GM10248 (cell line): ENCODE measurements at regions not wholly inside any gene's neighbourhood (a gene's known extent, or its start where the extent isn't known, plus 50 kb on each side); places are given as distances from the start of the nearest gene placed in this dataset.

Experiments
- CTCF ChIA-PET: fragments of 300-600 bp; sonication (Branson Sonifier 250); formaldehyde crosslinking; extraction: SDS; loops from one replicate; lab custom pipeline; 2021; ENCODE audit warnings: antibody characterized with exemption; lab: Yijun Ruan, JAX
- POLR2A ChIA-PET: fragments of 350-650 bp; sonication (Branson Sonifier 250); formaldehyde crosslinking; extraction: SDS; loops from one replicate; lab custom pipeline; 2020; ENCODE audit warnings: antibody characterized with exemption; lab: Yijun Ruan, JAX
- DNase-seq: peaks from one replicate; pipeline ENCODE4 v3.0.0; 2012; ENCODE audit errors: extremely low spot score
- CTCF ChIP-seq: IDR thresholded peaks from 2 replicates; pipeline ENCODE4 v1.5.1; 2012; ENCODE audit warnings: mild to moderate bottlenecking, low read depth; ENCODE audit errors: extremely low read depth, missing control alignments, control extremely low read depth

GRCh38 chr1:4164965-4165364 lies 264.9 kb upstream of the C1orf174 start:
- TF ChIP-seq CTCF: no peak
- ChIA-PET POLR2A (no interaction called here), CTCF (no interaction called here)
- no peak for DNase-seq

DNA sequence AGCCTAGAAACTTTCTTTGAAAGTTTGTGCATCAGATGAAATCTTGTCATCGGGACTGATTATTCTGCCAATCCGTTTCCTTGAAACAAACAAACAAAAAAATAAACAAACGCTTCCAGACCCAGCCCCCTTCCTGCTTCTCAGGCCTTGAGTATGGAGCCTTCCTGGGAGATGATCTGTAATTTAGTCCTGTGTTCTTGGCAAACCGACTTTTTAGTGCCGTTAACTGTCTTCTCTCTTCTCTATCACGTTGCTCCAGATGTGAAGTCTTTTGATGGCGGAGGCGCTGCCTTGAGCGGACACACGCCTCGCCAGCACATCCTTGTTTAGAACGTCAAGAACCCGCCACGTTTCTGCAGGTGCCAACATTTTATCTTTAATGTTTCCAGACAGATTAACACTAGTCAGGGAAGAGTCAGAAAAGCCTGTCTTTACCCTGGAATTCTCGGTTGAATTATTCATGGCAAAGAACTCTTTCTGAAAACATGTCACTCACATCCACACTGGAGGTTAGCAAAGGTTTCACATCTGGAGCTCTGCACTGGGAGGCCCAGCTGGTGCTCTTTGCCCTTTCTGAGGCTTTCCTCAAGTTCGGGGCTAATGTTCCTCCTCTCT lies 265.7 kb upstream of the C1orf174 start:
- no peak for DNase-seq
- ChIA-PET CTCF (no interaction called here), POLR2A (no interaction called here)
- no peak for TF ChIP-seq CTCF

GRCh38 chr1:4166713-4167112 lies 266.6 kb upstream of the C1orf174 start:
- no peak for TF ChIP-seq CTCF
- CTCF ChIA-PET: no interaction called here
- no peak for DNase-seq
- POLR2A ChIA-PET: no interaction called here

GRCh38 chr1:4169991-4170390 lies 269.9 kb upstream of the C1orf174 start:
- peak; percentile 5 for DNase-seq
- ChIA-PET CTCF (no interaction called here), POLR2A (no interaction called here)
- TF ChIP-seq CTCF: no peak

DNA sequence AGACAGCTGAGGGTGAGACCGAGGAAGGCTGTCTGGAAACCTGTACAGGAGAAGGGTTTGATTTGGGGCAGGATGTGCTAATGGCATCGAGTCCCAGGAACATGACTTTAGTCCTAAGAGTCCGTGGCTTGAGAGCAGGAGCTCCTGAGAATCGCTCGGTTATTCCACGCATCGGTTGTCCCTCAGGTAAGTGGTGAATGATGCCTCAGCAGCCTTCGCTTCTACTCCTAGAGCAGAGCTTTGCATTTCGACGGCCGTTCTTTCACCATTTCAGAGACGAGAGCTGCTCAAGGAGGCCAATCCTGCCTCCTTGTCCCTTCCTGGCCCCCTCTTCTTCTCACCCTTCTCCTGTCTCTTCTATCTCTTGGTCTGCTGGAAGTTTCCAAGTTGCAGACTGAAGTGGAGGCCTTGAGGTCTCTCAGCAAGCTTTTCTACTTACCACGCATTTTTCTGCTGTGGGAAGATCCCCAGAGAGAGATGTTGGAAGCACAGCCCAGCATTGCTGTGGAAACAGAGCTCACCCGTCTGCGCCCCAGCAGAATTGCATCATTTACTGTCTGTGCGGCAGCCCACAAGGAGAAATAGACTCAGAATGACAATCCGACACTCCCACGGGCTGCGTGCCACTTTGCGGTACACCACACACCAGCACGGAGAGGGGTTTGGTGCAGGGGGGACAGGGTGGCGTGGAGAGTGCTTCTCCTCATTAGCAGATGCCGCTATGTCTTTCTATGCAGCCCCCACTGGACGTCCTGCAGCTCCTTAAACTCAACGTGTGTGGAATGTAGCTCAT lies 270.7 kb upstream of the C1orf174 start:
- ChIA-PET CTCF (no interaction called here), POLR2A (no interaction called here)
- no peak for TF ChIP-seq CTCF
- DNase-seq: peak; percentile 3

DNA sequence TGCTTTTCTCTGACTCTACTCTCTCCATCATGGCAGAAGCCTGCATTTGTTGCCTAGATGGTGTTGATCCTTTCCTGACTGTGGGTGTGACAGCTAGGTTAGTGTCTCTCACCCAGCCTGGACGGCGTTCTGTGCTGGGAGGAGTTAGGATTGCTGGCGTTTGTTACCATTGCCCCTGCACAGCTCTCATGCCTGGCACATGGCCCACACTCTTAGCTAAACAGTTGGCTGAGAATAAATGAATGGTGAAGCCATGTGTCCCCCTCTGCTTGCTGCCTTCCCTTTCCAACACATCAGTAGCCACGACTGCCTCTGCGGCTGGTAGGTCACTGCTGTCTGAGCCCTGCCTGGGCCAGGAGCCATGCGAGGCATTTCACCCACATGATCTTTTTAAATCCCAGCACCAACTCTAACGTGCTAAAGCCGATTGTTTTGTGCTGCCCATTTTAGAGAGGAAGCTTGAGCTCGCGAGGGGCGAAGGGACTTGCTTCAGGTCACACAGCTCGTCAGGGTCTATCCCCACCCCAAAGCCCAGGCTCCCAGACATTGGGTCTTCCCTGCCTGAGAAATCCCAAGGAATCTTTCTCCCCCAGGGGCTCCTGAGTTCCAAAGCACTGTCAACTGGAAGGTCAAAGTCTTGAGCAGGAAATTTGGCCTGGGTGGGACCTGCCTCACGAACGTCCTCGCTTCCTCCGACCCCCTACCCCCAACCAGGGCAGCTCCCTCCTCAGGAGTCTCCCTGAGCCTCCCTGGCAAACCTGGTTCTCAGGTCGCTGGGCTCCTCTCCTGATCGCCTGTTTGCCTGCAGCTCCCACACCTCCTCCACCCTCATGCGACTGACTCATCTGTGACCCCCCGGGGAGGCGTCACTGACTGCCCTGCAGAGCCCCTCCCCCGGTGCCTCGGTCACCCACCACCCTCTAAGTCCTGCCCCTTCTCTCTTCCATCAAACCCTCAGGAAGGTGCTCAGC lies 271.7 kb upstream of the C1orf174 start:
- POLR2A ChIA-PET: no interaction called here
- no peak for TF ChIP-seq CTCF
- peak; percentile 5 for DNase-seq
- CTCF ChIA-PET: no interaction called here
